Activated B cell treated with CpG ODN at 0.5 μM for 24 hours (primary cell): ENCODE measurements at regions not wholly inside any gene's neighbourhood (a gene's known extent, or its start where the extent isn't known, plus 50 kb on each side); places are given as distances from the start of the nearest gene placed in this dataset.

Experiments
- ATAC-seq: fragments of 200-7000 bp; cut with Tn5 transposase; one replicate; pipeline ENCODE4 v1.10.0; 2021; ENCODE audit warnings: low read depth, mild to moderate bottlenecking, moderate library complexity
- CTCF ChIA-PET: fragments of 350-600 bp; sonication (Branson Sonifier 250); formaldehyde crosslinking; loops from one replicate; lab custom pipeline; 2021; ENCODE audit warnings: antibody characterized with exemption; lab: Charles Lee
- POLR2A ChIA-PET: fragments of 350-600 bp; sonication (Branson Sonifier 250); formaldehyde crosslinking; loops from one replicate; lab custom pipeline; 2021; ENCODE audit warnings: antibody characterized with exemption; lab: Charles Lee
- DNase-seq: peaks from one replicate; pipeline ENCODE4 v3.0.0; 2022
- H3K27ac Mint-ChIP-seq: one replicate; pipeline ENCODE4 v1.8.0; 2020; ENCODE audit warnings: mixed read lengths
- H3K27me3 Mint-ChIP-seq: one replicate; pipeline ENCODE4 v1.8.0; 2021; ENCODE audit warnings: mixed read lengths
- H3K36me3 Mint-ChIP-seq: one replicate; pipeline ENCODE4 v1.8.0; 2021; ENCODE audit warnings: low read depth, mixed read lengths
- H3K4me1 Mint-ChIP-seq: one replicate; pipeline ENCODE4 v1.8.0; 2021; ENCODE audit warnings: mixed read lengths
- H3K4me3 Mint-ChIP-seq: one replicate; pipeline ENCODE4 v1.8.0; 2020; ENCODE audit warnings: mild to moderate bottlenecking, mixed read lengths
- H3K9me3 Mint-ChIP-seq: one replicate; pipeline ENCODE4 v1.8.0; 2020; ENCODE audit warnings: mixed read lengths
- CTCF ChIP-seq: fragments of 200-600 bp; IDR thresholded peaks from one replicate; pipeline ENCODE4 v1.8.0; 2022; ENCODE audit warnings: antibody characterized with exemption, mild to moderate bottlenecking
- intact Hi-C: fragments of 100-400 bp; cut with micrococcal nuclease; formaldehyde crosslinking; loops from one replicate; pipeline ENCODE4 v1.15.1; 2024

GRCh38 chr7:153017223-153017622 lies 257.7 kb downstream of the ACTR3B start:
- intact Hi-C loops, result no loop called here
- H3K36me3 Mint-ChIP-seq, result no peaks in the 10 kb centered on the region
- no peak for TF ChIP-seq CTCF
- CTCF ChIA-PET, result no interaction called here
- no peak overlapping the region for H3K27ac Mint-ChIP-seq
- peaks cover 3% of the 10 kb centered on the region for H3K9me3 Mint-ChIP-seq
- H3K4me3 Mint-ChIP-seq, result no peak overlapping the region
- POLR2A ChIA-PET, result no interaction called here
- ATAC-seq (no peak), DNase-seq (no peak)
- peaks cover 1% of the 10 kb centered on the region for H3K27me3 Mint-ChIP-seq
- H3K4me1 Mint-ChIP-seq, result no peaks in the 10 kb centered on the region

- POLR2A ChIA-PET, result no interaction called here
- DNase-seq, result no peak
- Mint-ChIP-seq H3K27ac (no peak overlapping the region), H3K27me3 (peaks cover 1% of the 10 kb centered on the region), H3K4me1 (no peaks in the 10 kb centered on the region), H3K36me3 (no peaks in the 10 kb centered on the region), H3K9me3 (peaks cover 3% of the 10 kb centered on the region), H3K4me3 (no peak overlapping the region)
- ATAC-seq, result no peak
- intact Hi-C loops, result no loop called here
- TF ChIP-seq CTCF, result no peak
- CTCF ChIA-PET, result no interaction called here
Observed at GRCh38 chr7:153021542-153021941, 262.0 kb downstream of the ACTR3B start.

- intact Hi-C loops, result no loop called here
- ChIA-PET POLR2A (no interaction called here), CTCF (no interaction called here)
- Mint-ChIP-seq H3K27me3 (peaks cover 1% of the 10 kb centered on the region), H3K9me3 (peaks cover 3% of the 10 kb centered on the region), H3K4me3 (no peak overlapping the region), H3K36me3 (no peaks in the 10 kb centered on the region), H3K27ac (no peak overlapping the region), H3K4me1 (no peaks in the 10 kb centered on the region)
- DNase-seq (no peak), ATAC-seq (no peak)
- TF ChIP-seq CTCF, result no peak
Observed at GRCh38 chr7:153022475-153023193, 263.1 kb downstream of the ACTR3B start.

- DNase-seq (no peak), ATAC-seq (no peak)
- POLR2A ChIA-PET, result no interaction called here
- Mint-ChIP-seq H3K27me3 (peaks cover 1% of the 10 kb centered on the region), H3K36me3 (no peaks in the 10 kb centered on the region), H3K4me3 (no peak overlapping the region), H3K9me3 (peaks cover 3% of the 10 kb centered on the region), H3K27ac (no peak overlapping the region), H3K4me1 (no peaks in the 10 kb centered on the region)
- intact Hi-C loops, result no loop called here
- TF ChIP-seq CTCF, result no peak
- CTCF ChIA-PET, result no interaction called here
Observed at GRCh38 chr7:153023194-153023592, 263.6 kb downstream of the ACTR3B start.

- no peak overlapping the region for H3K27ac Mint-ChIP-seq
- CTCF ChIA-PET, result no interaction called here
- H3K36me3 Mint-ChIP-seq, result no peaks in the 10 kb centered on the region
- POLR2A ChIA-PET, result no interaction called here
- DNase-seq, result no peak
- no peaks in the 10 kb centered on the region for H3K27me3 Mint-ChIP-seq
- no peaks in the 10 kb centered on the region for H3K9me3 Mint-ChIP-seq
- H3K4me3 Mint-ChIP-seq, result no peak overlapping the region
- intact Hi-C loops, result no loop called here
- no peak for ATAC-seq
- no peak for TF ChIP-seq CTCF
- no peaks in the 10 kb centered on the region for H3K4me1 Mint-ChIP-seq
Observed at GRCh38 chr7:153027210-153027609, 267.7 kb downstream of the ACTR3B start.
